Suprapubic skin (tissue), 4 donors: ENCODE measurements at regions not wholly inside any gene's neighbourhood (a gene's known extent, or its start where the extent isn't known, plus 50 kb on each side); places are given as distances from the start of the nearest gene placed in this dataset.

Experiments used
- DNase-seq, 2 donors: peaks; one replicate each; pipeline ENCODE4 v3.0.0-alpha.2; 2019; ENCODE audit warnings: low spot score in 2 of 2
- H3K27ac ChIP-seq: fragments of 200-600 bp; sonication (generic); one replicate; pipeline ENCODE4 v1.5.1; 2019
- H3K27me3 ChIP-seq: fragments of 200-600 bp; sonication (generic); one replicate; pipeline ENCODE4 v1.5.1; 2019
- H3K36me3 ChIP-seq: fragments of 200-600 bp; sonication (generic); one replicate; pipeline ENCODE4 v1.5.1; 2019
- H3K4me1 ChIP-seq: fragments of 200-600 bp; sonication (generic); one replicate; pipeline ENCODE4 v1.5.1; 2019
- H3K4me3 ChIP-seq: fragments of 200-600 bp; sonication (generic); one replicate; pipeline ENCODE4 v1.5.1; 2019; ENCODE audit warnings: mild to moderate bottlenecking
- H3K9me3 ChIP-seq: fragments of 200-600 bp; sonication (generic); one replicate; pipeline ENCODE4 v1.5.1; 2019
- EP300 ChIP-seq: sonication (generic); formaldehyde crosslinking; IDR thresholded peaks from one replicate; pipeline ENCODE4 v1.6.1; 2017; ENCODE audit warnings: antibody characterized with exemption
- POLR2A ChIP-seq, 2 donors: fragments of 450-650 bp; IDR thresholded peaks; one replicate each; pipeline ENCODE4 v1.6.1; 2017; ENCODE audit warnings: antibody characterized with exemption in 2 of 2, mild to moderate bottlenecking in 2 of 2, moderate library complexity in 2 of 2
- POLR2AphosphoS5 ChIP-seq, 3 donors: sonication (generic); formaldehyde crosslinking; IDR thresholded peaks; one replicate each; pipeline ENCODE4 v1.6.1; 2017; ENCODE audit warnings: antibody characterized with exemption in 3 of 3
- WGBS: methylation state at CpG from one replicate; pipeline ENCODE4 v1.1.5; 2018; 5-methylcytosine and 5-hydroxymethylcytosine counted together
- TF ChIP-seq, protein P1 (sequence below), 2 donors: fragments of 200-600 bp in 1 of 2; fragments of 450-650 bp in 1 of 2; sonication (generic) in 1 of 2; IDR thresholded peaks; one replicate each; pipeline ENCODE4 v1.5.1; 2016 to 2019; ENCODE audit warnings: antibody characterized with exemption in 2 of 2, mild to moderate bottlenecking in 1 of 2, moderate library complexity in 1 of 2

DNA sequence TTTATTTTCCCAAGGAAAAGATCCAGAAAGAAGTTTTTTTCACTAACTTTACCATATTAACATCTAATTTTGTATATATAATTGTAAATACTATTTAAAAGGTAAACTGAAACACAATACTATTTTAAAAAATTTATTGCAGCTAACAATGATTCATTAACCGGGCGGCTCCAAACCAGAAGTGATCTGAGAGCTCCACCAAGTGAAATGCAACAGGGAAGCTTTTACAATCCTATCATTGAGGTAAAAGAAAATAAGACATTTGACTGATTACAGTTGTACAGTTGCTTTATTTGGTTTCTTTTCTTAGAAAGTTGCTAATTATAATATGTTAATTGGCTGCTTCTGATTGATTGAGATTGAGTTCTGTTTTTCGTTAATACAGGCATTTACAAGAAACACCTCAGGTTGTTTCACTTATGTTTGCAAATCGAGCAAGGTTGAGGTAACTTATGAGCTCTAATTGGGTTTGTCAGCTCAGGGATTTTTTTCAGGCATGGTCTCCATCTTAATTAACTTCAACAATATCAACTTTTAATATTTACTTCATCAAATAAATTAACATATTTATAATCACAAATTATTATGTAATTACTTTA, 220.2 kb upstream of the UGT8 start:
- no peaks in the 10 kb centered on the region for H3K27me3 ChIP-seq
- TF ChIP-seq POLR2AphosphoS5 (IDR thresholded peaks at IDR 0.05) (no peak), POLR2A (IDR thresholded peaks at IDR 0.05) (no peak), EP300 (no peak)
- TF ChIP-seq, protein P1, sequence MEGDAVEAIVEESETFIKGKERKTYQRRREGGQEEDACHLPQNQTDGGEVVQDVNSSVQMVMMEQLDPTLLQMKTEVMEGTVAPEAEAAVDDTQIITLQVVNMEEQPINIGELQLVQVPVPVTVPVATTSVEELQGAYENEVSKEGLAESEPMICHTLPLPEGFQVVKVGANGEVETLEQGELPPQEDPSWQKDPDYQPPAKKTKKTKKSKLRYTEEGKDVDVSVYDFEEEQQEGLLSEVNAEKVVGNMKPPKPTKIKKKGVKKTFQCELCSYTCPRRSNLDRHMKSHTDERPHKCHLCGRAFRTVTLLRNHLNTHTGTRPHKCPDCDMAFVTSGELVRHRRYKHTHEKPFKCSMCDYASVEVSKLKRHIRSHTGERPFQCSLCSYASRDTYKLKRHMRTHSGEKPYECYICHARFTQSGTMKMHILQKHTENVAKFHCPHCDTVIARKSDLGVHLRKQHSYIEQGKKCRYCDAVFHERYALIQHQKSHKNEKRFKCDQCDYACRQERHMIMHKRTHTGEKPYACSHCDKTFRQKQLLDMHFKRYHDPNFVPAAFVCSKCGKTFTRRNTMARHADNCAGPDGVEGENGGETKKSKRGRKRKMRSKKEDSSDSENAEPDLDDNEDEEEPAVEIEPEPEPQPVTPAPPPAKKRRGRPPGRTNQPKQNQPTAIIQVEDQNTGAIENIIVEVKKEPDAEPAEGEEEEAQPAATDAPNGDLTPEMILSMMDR (IDR thresholded peaks at IDR 0.05): no peak
- no peak for DNase-seq
- H3K9me3 ChIP-seq: no peaks in the 10 kb centered on the region
- WGBS: 48% methylated on average over 4 of the region's 4 CpGs
- H3K27ac ChIP-seq: no peak overlapping the region
- H3K36me3 ChIP-seq: no peaks in the 10 kb centered on the region
- H3K4me1 ChIP-seq: no peaks in the 10 kb centered on the region
- H3K4me3 ChIP-seq: no peak overlapping the region

DNA sequence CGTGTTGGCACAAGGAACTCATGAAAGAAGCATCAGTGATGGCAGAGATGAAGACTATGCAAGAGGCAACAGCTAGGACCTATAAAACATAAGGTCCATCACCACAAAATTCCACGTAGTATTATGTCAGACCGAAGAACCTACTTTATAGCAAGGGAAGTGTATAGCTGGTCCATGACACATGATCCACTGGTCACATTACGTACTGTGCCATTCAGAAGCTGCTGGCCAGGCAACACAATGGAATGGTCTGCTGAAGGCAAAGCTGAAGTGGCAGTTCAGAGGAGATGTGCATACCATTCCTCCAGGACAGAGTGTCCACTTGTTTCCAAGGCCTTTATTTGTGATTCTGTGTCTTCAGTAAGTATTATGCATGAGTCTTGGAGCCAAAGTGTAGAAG, 215.5 kb upstream of the UGT8 start:
- 91% methylated on average over 4 of the region's 4 CpGs for WGBS
- Histone ChIP-seq H3K27ac (no peak overlapping the region), H3K4me1 (no peaks in the 10 kb centered on the region), H3K9me3 (no peaks in the 10 kb centered on the region), H3K4me3 (no peak overlapping the region), H3K27me3 (no peaks in the 10 kb centered on the region), H3K36me3 (no peaks in the 10 kb centered on the region)
- no peak for DNase-seq
- TF ChIP-seq, protein P1 (IDR thresholded peaks at IDR 0.05): no peak
- no peak for TF ChIP-seq POLR2A (IDR thresholded peaks at IDR 0.05)
- TF ChIP-seq POLR2AphosphoS5 (IDR thresholded peaks at IDR 0.05): no peak
- no peak for TF ChIP-seq EP300

DNA sequence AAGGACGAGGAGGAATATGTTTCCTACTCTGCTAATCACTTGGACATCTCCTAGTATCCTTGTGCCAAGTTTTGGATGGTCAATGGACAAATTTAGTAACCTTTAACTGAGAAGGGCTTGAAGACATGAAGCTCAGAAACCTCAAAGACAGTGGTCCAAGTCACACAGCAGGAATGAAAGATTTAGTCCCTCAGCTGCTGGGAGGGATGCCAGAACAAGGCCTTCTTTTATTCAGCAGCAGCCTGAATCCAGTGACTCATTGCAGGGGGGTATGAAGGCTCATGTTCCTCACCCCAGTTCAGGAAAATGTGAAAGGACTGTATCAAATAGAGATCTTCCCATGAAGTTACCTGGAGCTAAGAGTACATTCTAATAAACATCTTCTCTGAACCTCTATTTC, 214.9 kb upstream of the UGT8 start:
- Histone ChIP-seq H3K27ac (no peak overlapping the region), H3K9me3 (no peaks in the 10 kb centered on the region), H3K27me3 (no peaks in the 10 kb centered on the region), H3K4me3 (no peak overlapping the region), H3K36me3 (no peaks in the 10 kb centered on the region), H3K4me1 (no peaks in the 10 kb centered on the region)
- no peak for DNase-seq
- TF ChIP-seq POLR2A (IDR thresholded peaks at IDR 0.05): no peak
- TF ChIP-seq, protein P1 (IDR thresholded peaks at IDR 0.05): no peak
- no peak for TF ChIP-seq EP300
- TF ChIP-seq POLR2AphosphoS5 (IDR thresholded peaks at IDR 0.05): no peak
- WGBS: 94% methylated on average over 1 of the region's 1 CpG

DNA sequence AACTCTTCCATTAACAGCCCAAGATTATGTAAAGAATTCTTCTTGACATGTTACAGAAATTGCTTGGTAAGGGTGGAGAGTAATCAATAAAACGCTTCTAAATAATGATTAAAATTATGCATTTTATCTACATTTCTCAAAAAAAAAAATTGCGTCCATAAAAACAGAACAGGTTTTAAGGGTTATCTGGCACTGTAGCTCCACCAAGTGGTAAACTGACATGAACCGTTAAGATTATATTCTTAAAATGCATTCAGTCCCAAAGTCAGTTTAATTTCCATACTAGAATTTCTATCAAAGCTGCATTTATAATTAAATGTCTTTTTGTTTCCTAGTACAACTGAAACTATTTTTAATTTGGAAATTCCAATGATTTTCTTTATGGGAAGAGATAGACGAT, 214.0 kb upstream of the UGT8 start:
- DNase-seq: no peak
- 9% methylated on average over 4 of the region's 4 CpGs for WGBS
- Histone ChIP-seq H3K4me3 (no peak overlapping the region), H3K27ac (no peak overlapping the region), H3K4me1 (no peaks in the 10 kb centered on the region), H3K9me3 (no peaks in the 10 kb centered on the region), H3K36me3 (no peaks in the 10 kb centered on the region), H3K27me3 (peaks cover 3% of the 10 kb centered on the region)
- TF ChIP-seq POLR2A (IDR thresholded peaks at IDR 0.05) (no peak), POLR2AphosphoS5 (IDR thresholded peaks at IDR 0.05) (no peak), EP300 (no peak)
- TF ChIP-seq, protein P1 (IDR thresholded peaks at IDR 0.05): no peak

GRCh38 chr4:114385195-114385985, 213.2 kb upstream of the UGT8 start:
- Histone ChIP-seq H3K36me3 (no peaks in the 10 kb centered on the region), H3K4me1 (no peaks in the 10 kb centered on the region), H3K27me3 (peaks cover 3% of the 10 kb centered on the region), H3K4me3 (no peak overlapping the region), H3K9me3 (no peaks in the 10 kb centered on the region), H3K27ac (no peak overlapping the region)
- 82% methylated on average over 9 of the region's 9 CpGs for WGBS
- no peak for DNase-seq
- TF ChIP-seq POLR2AphosphoS5 (IDR thresholded peaks at IDR 0.05): no peak
- no peak for TF ChIP-seq EP300
- no peak for TF ChIP-seq POLR2A (IDR thresholded peaks at IDR 0.05)
- TF ChIP-seq, protein P1 (IDR thresholded peaks at IDR 0.05): no peak
